Adipocyte (in vitro differentiated cells): ENCODE measurements at regions not wholly inside any gene's neighbourhood (a gene's known extent, or its start where the extent isn't known, plus 50 kb on each side); places are given as distances from the start of the nearest gene placed in this dataset.
"Not testable (repeated sequence)": the region's sequence is repeated elsewhere in the genome, so short reads cannot be mapped to it uniquely, and the experiment has no call there.

Source experiments
- DNase-seq: peaks from one replicate; pipeline ENCODE4 v3.0.0-alpha.2; 2015; ENCODE audit warnings: low read depth
- H3K27me3 ChIP-seq: replicated peaks from 2 replicates; pipeline ENCODE4 v1.7.0; 2013; ENCODE audit warnings: mild to moderate bottlenecking, low read length, moderate library complexity; ENCODE audit not compliant: control insufficient read depth, insufficient read depth
- H3K36me3 ChIP-seq: 2 replicates; pipeline ENCODE4 v1.7.0; 2013; ENCODE audit warnings: low read length, mild to moderate bottlenecking, moderate library complexity; ENCODE audit not compliant: control insufficient read depth, insufficient read depth, severe bottlenecking
- H3K4me1 ChIP-seq: 2 replicates; pipeline ENCODE4 v1.7.0; 2013; ENCODE audit warnings: mild to moderate bottlenecking, low read length, moderate library complexity; ENCODE audit not compliant: control insufficient read depth, insufficient read depth
- H3K4me3 ChIP-seq: 2 replicates; pipeline ENCODE4 v1.7.0; 2013; ENCODE audit warnings: mild to moderate bottlenecking, low read length, moderate library complexity
- H3K9ac ChIP-seq: 2 replicates; pipeline ENCODE4 v1.7.0; 2013; ENCODE audit warnings: mild to moderate bottlenecking, low read length, moderate library complexity
- H3K9me3 ChIP-seq: 2 replicates; pipeline ENCODE4 v1.7.0; 2013; ENCODE audit warnings: mild to moderate bottlenecking, low read length, moderate library complexity; ENCODE audit not compliant: control insufficient read depth

DNA sequence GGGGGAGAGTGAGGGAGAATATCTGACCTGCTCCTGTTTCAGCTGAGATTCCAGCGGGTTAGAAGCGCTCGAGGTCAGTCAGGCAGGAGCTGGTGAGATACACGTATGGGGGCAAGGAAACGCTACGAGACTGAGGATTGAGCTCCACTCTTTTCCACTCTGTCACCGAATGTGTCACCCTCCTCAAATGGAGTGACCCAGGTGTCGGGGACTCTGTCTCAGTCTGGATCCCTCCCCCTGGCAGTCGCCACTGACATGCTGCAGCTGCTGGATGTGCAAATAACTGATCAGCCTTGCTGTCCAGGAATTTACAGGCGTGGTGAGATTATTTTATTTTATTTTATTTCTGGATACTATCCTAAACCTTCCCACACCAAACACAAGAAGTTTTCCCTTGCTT lies 100.9 kb upstream of the DPP6 start:
- Histone ChIP-seq H3K27me3 (no peaks in the 10 kb centered on the region), H3K9me3 (peaks cover 3% of the 10 kb centered on the region), H3K4me3 (no peak overlapping the region), H3K36me3 (no peaks in the 10 kb centered on the region), H3K9ac (no peak overlapping the region), H3K4me1 (no peaks in the 10 kb centered on the region)
- no peak for DNase-seq

DNA sequence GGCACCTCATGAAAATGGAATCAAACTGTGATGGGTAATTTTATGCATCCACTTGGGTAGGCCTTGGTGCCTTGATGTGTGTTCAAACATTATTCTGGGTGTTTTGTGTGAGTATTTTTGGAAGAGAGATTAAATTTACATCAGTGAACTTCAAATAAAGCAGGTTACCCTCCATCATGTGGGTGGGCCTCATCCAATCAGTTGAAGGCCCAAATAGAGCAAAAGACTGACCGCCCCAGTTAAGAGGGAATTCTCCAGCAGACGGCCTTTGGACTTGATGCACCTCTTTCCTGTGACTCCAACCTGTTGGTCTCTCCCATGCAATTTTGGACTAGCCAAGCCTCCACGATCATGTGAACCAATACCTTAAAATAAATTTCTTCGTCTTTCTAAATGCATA lies 97.7 kb upstream of the DPP6 start:
- H3K4me3 ChIP-seq, result no peak overlapping the region
- no peak overlapping the region for H3K9ac ChIP-seq
- H3K36me3 ChIP-seq, result no peaks in the 10 kb centered on the region
- no peaks in the 10 kb centered on the region for H3K4me1 ChIP-seq
- peaks cover 3% of the 10 kb centered on the region for H3K9me3 ChIP-seq
- no peak for DNase-seq
- no peaks in the 10 kb centered on the region for H3K27me3 ChIP-seq

DNA sequence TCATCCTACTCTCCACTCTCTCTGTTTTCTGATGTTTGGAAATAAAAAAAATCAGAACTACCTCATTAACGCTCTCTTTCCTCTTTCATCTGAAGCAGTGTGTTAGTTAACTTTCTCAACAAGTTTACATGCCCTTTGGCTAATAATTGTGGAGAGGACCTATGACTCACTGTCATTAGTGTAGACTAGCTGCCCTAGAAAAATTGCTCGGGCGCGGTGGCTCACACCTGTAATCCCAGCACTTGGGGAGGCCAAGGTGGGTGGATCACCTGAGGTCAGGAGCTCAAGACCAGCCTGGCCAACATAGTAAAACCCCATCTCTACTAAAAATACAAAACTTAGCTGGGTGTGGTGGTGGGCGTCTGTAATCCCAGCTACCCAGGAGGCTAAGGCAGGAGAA lies 94.5 kb upstream of the DPP6 start:
- not testable (repeated sequence) for H3K36me3 ChIP-seq, H3K9me3 ChIP-seq, DNase-seq, H3K4me1 ChIP-seq, H3K9ac ChIP-seq, H3K4me3 ChIP-seq, H3K27me3 ChIP-seq

DNA sequence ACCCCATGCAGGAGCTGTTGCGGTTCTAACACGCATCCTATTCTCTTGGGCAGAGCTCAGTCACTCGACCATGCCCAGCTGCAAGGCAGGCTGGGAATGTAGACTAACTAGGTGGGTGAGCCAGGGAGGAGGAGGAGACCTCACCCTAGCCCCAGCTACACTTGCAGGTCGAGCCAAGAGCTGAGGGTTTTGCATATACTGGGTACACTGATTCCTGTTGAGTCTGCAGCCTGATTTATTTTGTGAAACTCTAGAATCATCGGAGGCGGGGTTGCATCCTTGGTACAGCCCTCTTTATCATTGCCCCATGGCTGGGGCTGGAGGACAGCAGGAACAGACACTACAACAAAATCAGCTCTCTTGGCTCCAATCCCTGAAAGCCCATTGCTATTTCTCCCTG lies 93.8 kb upstream of the DPP6 start:
- not testable (repeated sequence) for H3K36me3 ChIP-seq, DNase-seq, H3K4me3 ChIP-seq, H3K4me1 ChIP-seq, H3K9ac ChIP-seq, H3K27me3 ChIP-seq, H3K9me3 ChIP-seq

DNA sequence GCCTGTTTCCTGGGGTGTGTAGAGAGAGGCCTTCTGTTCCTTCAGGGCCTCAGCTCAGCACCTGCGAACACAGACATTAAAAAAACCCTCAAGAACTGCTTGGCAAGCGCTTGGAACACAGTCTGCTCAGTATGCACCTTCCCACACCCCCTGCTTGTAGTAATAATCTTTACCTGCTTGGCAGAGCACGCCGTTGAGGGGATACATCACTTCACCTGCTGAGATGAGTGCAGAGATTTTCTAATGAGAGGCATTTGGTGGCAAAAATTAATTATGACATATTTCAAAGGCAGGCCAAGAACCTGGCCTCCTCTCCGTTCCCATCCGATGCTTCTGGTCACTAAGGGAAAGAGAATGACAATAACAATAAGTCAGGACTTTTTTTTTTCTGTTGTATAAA lies 93.4 kb upstream of the DPP6 start:
- DNase-seq, H3K36me3 ChIP-seq, H3K9me3 ChIP-seq, H3K27me3 ChIP-seq, H3K4me1 ChIP-seq, H3K9ac ChIP-seq, H3K4me3 ChIP-seq: not testable (repeated sequence)

DNA sequence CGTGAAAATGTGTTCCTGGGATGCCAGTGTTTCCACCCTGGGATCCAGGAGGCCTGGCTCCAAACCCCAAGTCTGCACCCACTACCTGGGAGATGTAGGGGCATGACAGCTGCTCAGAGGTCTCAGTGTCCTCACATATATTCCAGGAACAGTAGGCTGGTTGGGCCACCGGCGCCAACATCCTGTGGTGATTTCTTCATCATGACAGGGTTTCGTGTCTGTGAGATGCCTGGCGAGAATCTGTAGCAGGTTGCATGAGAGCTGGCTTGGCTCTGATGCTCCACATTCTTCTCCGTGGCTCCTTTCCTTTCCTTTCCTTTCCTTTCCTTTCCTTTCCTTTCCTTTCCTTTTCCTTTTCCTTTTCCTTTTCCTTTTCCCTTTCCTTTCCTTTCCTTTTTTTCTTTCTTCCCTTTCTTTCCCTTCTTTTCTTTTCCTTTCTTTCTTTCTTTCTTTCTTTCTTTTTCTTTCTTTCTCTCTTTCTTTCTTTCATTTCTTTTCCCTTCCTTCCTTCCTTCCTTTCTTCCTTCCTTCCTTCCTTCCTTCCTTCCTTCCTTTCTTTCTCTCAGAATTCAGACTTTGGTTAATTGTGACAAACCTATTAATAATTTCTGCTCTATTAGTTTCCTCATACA lies 87.6 kb upstream of the DPP6 start:
- H3K4me1 ChIP-seq, H3K9ac ChIP-seq, H3K36me3 ChIP-seq, H3K9me3 ChIP-seq, H3K27me3 ChIP-seq, H3K4me3 ChIP-seq, DNase-seq: not testable (repeated sequence)

DNA sequence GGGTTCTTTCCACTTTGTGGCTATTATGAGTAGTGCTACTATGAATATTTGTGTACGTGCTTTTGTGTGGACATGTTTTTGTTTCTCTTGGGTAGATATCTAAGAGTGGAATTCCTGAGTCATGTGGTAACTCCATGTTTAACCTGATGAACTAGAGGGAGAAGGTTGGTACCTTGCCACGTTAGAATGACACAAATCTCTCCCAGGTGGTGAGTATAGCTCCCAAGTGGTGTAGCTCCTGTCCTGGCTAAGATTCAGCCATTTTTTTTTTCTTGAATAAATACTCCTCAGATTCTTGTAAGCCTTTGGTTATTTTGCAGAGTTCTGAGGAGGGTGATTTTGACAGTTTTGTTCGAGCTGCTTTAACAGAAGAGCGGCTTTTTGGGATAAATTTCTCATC lies 83.2 kb upstream of the DPP6 start:
- not testable (repeated sequence) for H3K36me3 ChIP-seq, DNase-seq, H3K4me3 ChIP-seq, H3K27me3 ChIP-seq, H3K4me1 ChIP-seq, H3K9ac ChIP-seq, H3K9me3 ChIP-seq

DNA sequence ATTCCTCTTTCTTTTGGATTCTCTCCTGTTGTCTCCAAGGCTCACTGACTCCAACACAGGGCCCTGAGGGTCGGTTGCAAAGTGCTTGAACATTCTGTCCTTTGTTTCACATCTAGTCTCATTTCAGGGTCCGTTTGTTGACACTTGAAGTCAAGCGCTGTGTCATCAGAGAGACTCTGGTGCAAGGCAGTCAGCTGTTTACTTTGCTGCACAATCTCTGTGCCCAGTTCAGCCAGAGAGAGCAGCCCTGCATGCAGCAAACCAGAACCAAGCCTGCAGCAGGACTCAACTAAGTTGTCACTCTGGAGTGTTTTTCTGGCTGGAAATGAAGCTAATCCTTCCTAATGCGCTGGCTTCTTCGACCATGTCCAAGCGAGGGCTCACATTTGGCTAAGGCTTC lies 77.6 kb upstream of the DPP6 start:
- H3K27me3 ChIP-seq, H3K9ac ChIP-seq, DNase-seq, H3K4me3 ChIP-seq, H3K4me1 ChIP-seq, H3K9me3 ChIP-seq, H3K36me3 ChIP-seq: not testable (repeated sequence)

DNA sequence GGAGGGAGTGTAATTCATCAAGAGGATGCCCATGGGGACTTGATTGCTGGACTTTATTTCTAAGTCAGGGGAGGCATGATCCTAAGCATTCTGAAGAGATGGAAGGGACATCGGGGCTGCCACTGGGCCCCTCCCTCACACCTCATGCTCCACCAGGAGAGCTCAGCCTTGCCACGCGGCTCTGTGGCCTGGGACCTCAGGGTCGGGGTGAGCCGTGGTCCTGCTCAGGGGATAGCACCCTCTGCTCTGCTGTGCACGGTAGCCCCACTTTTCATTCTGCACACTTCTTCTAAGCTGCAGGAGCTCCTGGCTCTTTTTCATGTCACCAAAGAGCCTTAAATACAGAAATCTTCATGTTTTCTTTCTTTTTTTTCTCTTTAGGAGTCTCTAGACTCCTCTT lies 75.5 kb upstream of the DPP6 start:
- not testable (repeated sequence) for H3K9ac ChIP-seq, H3K9me3 ChIP-seq

DNA sequence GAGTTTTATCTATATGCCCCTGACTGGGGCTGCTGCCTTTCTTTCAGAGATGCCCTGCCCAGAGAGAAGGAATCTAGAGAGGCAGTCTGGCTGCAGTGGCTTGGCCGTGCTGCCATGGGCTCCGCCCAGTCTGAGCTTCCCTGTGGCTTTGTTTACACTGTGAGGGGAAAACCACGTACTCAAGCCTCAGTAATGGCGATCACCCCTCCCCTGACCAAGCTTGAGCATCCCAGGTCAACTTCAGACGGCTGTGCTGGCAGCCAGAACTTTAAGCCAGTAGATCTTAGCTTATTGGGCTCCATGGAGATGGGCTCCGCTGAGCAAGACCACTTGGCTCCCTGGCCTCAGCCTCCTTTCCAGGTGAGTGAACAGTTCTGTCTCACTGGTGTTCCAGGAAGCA lies 69.0 kb upstream of the DPP6 start:
- not testable (repeated sequence) for H3K27me3 ChIP-seq, DNase-seq, H3K9me3 ChIP-seq, H3K9ac ChIP-seq, H3K4me1 ChIP-seq, H3K4me3 ChIP-seq, H3K36me3 ChIP-seq

More for the DNA sequence above, 75.5 kb upstream of the DPP6 start:
- H3K36me3 ChIP-seq, H3K4me3 ChIP-seq, H3K27me3 ChIP-seq, H3K4me1 ChIP-seq, DNase-seq: not testable (repeated sequence)

DNA sequence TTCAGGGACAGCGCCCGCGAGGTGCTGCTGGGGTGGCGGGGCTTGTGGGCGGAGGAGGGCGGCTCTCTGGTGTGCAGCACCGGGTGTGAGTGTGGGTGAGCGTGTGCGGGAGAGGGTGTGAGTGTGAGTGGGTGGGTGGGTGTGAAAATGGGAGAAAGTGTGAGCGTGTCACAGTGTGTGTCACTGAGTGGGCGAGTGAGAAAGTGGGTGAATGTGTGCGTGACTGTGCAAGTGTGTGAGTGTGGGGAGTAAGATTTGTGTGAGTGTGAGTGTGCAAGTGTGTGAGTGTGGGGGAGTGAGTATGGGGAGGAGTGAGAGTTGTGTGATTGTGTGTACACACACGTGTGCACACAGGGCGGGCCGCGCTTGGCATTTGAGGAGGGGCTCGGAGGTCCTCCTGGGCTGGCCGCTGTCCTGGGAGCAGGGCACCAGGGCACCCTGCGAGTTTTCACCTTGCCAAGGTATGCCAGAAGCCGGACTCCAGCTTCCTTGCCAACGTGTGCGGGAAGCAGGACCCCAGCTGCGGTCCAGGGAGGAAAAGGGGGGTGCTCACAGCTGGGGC lies 63.1 kb upstream of the DPP6 start:
- not testable (repeated sequence) for H3K9me3 ChIP-seq, H3K9ac ChIP-seq, H3K27me3 ChIP-seq, DNase-seq, H3K4me3 ChIP-seq, H3K36me3 ChIP-seq, H3K4me1 ChIP-seq

DNA sequence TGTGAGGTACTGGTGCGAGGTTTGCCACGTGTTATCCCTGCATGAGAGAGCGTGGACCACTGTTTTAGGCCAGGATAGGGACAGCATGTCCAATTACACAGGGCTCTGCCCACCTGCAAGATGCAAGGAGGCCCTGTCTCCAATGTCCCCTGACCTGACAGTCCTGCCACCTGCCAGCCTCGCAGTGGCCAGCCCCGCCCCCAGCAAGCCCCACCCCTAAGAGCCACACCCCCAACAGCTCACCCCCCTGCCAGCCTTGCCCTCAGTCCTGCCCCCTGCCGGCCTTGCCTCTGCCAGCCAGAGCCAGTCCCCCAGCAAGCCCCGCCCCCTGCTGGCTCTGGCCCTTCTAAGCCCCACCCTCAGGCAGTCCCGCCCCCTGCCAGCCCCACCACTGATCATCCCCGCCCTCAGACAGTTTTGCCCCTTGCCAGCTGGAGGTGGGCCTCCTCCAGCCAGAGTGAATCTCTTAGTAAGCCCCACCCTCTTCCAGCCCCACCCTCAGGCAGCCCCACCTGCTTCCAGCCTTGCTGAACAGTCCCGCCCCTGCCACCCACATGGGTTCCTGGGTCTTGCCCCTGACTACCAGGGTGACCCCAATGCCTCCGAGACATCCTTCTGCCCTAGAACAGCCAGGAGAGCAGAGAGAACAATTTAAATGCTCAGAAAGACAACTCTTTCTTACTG lies 62.3 kb upstream of the DPP6 start:
- DNase-seq, H3K27me3 ChIP-seq, H3K4me1 ChIP-seq, H3K9me3 ChIP-seq, H3K4me3 ChIP-seq, H3K36me3 ChIP-seq, H3K9ac ChIP-seq: not testable (repeated sequence)
